Astrocyte (in vitro differentiated cells and primary cell): ENCODE measurements at regions not wholly inside any gene's neighbourhood (a gene's known extent, or its start where the extent isn't known, plus 50 kb on each side); places are given as distances from the start of the nearest gene placed in this dataset.
"Not testable (repeated sequence)": the region's sequence is repeated elsewhere in the genome, so short reads cannot be mapped to it uniquely, and the experiment has no call there.

ENCODE experiments used
- EZH2 ChIP-seq: IDR thresholded peaks from 2 replicates; pipeline ENCODE4 v1.6.1; 2012; ENCODE audit warnings: mild to moderate bottlenecking, low read length, inconsistent platforms; ENCODE audit not compliant: insufficient read depth
- TF ChIP-seq, protein P1 (sequence below): IDR thresholded peaks from 2 replicates; pipeline ENCODE4 v1.5.1; 2011; ENCODE audit warnings: low read depth, mild to moderate bottlenecking, inconsistent platforms, low read length, moderate library complexity; ENCODE audit not compliant: insufficient read depth

DNA sequence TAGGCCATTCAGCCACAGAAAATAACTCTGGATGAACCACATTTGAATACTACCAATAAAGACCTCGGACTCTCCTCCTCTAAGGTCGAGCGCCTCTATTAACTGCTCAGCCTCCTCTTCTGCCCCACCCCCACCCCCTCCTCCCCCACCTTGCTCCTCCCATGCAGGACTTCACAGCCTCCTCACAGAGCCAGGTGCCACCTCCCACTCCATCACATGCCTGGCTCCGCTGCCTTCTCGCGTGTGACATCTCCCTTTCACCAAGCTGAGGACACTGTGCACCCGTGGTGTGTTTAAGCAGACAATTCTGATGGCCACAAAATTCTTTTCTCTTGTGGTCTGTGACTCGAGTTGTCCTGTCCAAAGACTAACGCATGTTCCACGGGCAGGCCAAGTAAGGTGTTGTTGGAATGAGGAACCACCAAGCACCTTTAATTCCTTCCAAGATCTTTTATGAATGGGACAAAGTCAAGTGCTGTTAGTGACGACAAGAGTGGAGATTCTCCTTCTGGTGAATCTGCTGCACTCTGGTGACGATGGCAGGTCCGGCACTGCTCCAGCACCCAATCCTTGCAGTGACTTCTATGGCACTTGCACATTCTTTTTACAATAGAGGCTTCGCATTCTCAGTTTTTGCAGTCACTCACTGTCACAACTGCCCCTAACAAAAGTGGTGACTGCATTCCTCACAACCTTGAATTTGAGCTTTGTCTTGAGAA is 113.1 kb downstream of the GTF2IRD2B start:
- TF ChIP-seq, protein P1, sequence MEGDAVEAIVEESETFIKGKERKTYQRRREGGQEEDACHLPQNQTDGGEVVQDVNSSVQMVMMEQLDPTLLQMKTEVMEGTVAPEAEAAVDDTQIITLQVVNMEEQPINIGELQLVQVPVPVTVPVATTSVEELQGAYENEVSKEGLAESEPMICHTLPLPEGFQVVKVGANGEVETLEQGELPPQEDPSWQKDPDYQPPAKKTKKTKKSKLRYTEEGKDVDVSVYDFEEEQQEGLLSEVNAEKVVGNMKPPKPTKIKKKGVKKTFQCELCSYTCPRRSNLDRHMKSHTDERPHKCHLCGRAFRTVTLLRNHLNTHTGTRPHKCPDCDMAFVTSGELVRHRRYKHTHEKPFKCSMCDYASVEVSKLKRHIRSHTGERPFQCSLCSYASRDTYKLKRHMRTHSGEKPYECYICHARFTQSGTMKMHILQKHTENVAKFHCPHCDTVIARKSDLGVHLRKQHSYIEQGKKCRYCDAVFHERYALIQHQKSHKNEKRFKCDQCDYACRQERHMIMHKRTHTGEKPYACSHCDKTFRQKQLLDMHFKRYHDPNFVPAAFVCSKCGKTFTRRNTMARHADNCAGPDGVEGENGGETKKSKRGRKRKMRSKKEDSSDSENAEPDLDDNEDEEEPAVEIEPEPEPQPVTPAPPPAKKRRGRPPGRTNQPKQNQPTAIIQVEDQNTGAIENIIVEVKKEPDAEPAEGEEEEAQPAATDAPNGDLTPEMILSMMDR: not testable (repeated sequence)
- not testable (repeated sequence) for TF ChIP-seq EZH2
